Glutamatergic neuron (in vitro differentiated cells): ENCODE measurements at regions not wholly inside any gene's neighbourhood (a gene's known extent, or its start where the extent isn't known, plus 50 kb on each side); places are given as distances from the start of the nearest gene placed in this dataset.

Source experiments
- DNase-seq: peaks from one replicate; pipeline ENCODE4 v3.0.0; 2022
- H3K27ac Mint-ChIP-seq: one replicate; pipeline ENCODE4 v1.8.0; 2020; ENCODE audit warnings: mild to moderate bottlenecking, mixed read lengths, inconsistent platforms; ENCODE audit not compliant: unreplicated experiment
- H3K27me3 Mint-ChIP-seq: one replicate; pipeline ENCODE4 v1.8.0; 2020; ENCODE audit warnings: mild to moderate bottlenecking, moderate library complexity, mixed read lengths, inconsistent platforms; ENCODE audit not compliant: unreplicated experiment
- H3K36me3 Mint-ChIP-seq: one replicate; pipeline ENCODE4 v1.8.0; 2020; ENCODE audit warnings: mild to moderate bottlenecking, mixed read lengths, inconsistent platforms; ENCODE audit not compliant: unreplicated experiment
- H3K4me1 Mint-ChIP-seq: one replicate; pipeline ENCODE4 v1.8.0; 2020; ENCODE audit warnings: mild to moderate bottlenecking, low read depth, mixed read lengths, inconsistent platforms; ENCODE audit not compliant: unreplicated experiment
- H3K4me3 Mint-ChIP-seq: one replicate; pipeline ENCODE4 v1.8.0; 2020; ENCODE audit warnings: mild to moderate bottlenecking, mixed read lengths, inconsistent platforms; ENCODE audit not compliant: unreplicated experiment
- H3K9me3 Mint-ChIP-seq: one replicate; pipeline ENCODE4 v1.8.0; 2020; ENCODE audit warnings: mild to moderate bottlenecking, moderate library complexity, mixed read lengths, inconsistent platforms; ENCODE audit not compliant: unreplicated experiment
- TF ChIP-seq, protein P1 (sequence below): fragments of 200-600 bp; sonication (generic); IDR thresholded peaks from one replicate; pipeline ENCODE4 v1.5.0; 2021; ENCODE audit not compliant: partially characterized antibody, unreplicated experiment

GRCh38 chr15:91541286-91541685, 312.2 kb upstream of the SLCO3A1 start:
- Mint-ChIP-seq H3K4me1 (no peaks in the 10 kb centered on the region), H3K27ac (no peak overlapping the region), H3K9me3 (no peaks in the 10 kb centered on the region), H3K4me3 (no peak overlapping the region), H3K27me3 (no peaks in the 10 kb centered on the region), H3K36me3 (no peaks in the 10 kb centered on the region)
- TF ChIP-seq, protein P1, sequence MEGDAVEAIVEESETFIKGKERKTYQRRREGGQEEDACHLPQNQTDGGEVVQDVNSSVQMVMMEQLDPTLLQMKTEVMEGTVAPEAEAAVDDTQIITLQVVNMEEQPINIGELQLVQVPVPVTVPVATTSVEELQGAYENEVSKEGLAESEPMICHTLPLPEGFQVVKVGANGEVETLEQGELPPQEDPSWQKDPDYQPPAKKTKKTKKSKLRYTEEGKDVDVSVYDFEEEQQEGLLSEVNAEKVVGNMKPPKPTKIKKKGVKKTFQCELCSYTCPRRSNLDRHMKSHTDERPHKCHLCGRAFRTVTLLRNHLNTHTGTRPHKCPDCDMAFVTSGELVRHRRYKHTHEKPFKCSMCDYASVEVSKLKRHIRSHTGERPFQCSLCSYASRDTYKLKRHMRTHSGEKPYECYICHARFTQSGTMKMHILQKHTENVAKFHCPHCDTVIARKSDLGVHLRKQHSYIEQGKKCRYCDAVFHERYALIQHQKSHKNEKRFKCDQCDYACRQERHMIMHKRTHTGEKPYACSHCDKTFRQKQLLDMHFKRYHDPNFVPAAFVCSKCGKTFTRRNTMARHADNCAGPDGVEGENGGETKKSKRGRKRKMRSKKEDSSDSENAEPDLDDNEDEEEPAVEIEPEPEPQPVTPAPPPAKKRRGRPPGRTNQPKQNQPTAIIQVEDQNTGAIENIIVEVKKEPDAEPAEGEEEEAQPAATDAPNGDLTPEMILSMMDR: no peak
- no peak for DNase-seq

- no peak overlapping the region for H3K4me3 Mint-ChIP-seq
Observed at GRCh38 chr15:91542226-91542625, 311.3 kb upstream of the SLCO3A1 start.

DNA sequence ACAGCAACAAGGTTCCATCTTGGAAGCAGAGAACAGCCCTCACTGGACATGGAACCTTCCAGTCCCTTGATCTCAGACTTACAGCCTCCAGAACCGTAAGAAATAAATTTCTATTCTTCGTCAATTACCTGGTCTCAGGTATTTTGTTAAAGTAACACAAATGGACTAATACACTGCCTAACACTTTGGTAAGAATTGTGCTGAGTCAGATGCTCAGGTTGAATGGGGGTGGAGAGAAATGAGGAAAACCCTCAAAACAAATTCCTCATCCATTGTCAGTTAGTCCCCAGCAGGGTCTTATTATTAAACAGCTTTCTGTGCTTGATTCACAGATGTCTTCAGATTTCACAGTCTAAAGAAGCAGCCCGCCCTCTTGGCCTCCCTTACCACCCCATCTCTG, 306.2 kb upstream of the SLCO3A1 start:
- DNase-seq: no peak
- Mint-ChIP-seq H3K27ac (no peak overlapping the region), H3K27me3 (no peaks in the 10 kb centered on the region), H3K4me1 (peaks cover 24% of the 10 kb centered on the region), H3K4me3 (no peak overlapping the region), H3K36me3 (no peaks in the 10 kb centered on the region), H3K9me3 (no peaks in the 10 kb centered on the region)
- TF ChIP-seq, protein P1: no peak

More at GRCh38 chr15:91542226-91542625, 311.3 kb upstream of the SLCO3A1 start:
- Mint-ChIP-seq H3K36me3 (no peaks in the 10 kb centered on the region), H3K4me1 (no peaks in the 10 kb centered on the region), H3K27me3 (no peaks in the 10 kb centered on the region), H3K9me3 (no peaks in the 10 kb centered on the region), H3K27ac (no peak overlapping the region)
- no peak for DNase-seq
- TF ChIP-seq, protein P1: no peak

- peaks cover under 1% of the 10 kb centered on the region for H3K9me3 Mint-ChIP-seq
- H3K27me3 Mint-ChIP-seq: no peaks in the 10 kb centered on the region
- peaks cover 36% of the 10 kb centered on the region for H3K4me1 Mint-ChIP-seq
- H3K4me3 Mint-ChIP-seq: no peak overlapping the region
- peak overlapping the region; percentile 18 for H3K27ac Mint-ChIP-seq
- no peak for DNase-seq
- no peaks in the 10 kb centered on the region for H3K36me3 Mint-ChIP-seq
- TF ChIP-seq, protein P1: no peak
Observed at GRCh38 chr15:91548549-91548948, 305.0 kb upstream of the SLCO3A1 start.

GRCh38 chr15:91549581-91549980, 303.9 kb upstream of the SLCO3A1 start:
- Mint-ChIP-seq H3K36me3 (no peaks in the 10 kb centered on the region), H3K4me3 (no peak overlapping the region), H3K9me3 (peaks cover 2% of the 10 kb centered on the region), H3K4me1 (peaks cover 40% of the 10 kb centered on the region), H3K27ac (no peak overlapping the region), H3K27me3 (no peaks in the 10 kb centered on the region)
- TF ChIP-seq, protein P1: no peak
- no peak for DNase-seq
